Mononuclear cell (primary cell): ENCODE measurements at regions not wholly inside any gene's neighbourhood (a gene's known extent, or its start where the extent isn't known, plus 50 kb on each side); places are given as distances from the start of the nearest gene placed in this dataset.

ENCODE experiments used
- H3K27me3 ChIP-seq: 2 replicates; pipeline ENCODE4 v1.6.0; 2011; ENCODE audit warnings: low read length, control low read depth; ENCODE audit not compliant: insufficient read depth
- H3K4me1 ChIP-seq: 2 replicates; pipeline ENCODE4 v1.5.1; 2011; ENCODE audit warnings: mild to moderate bottlenecking, low read length, control low read depth; ENCODE audit not compliant: insufficient read depth
- H3K4me3 ChIP-seq: 2 replicates; pipeline ENCODE4 v1.5.1; 2011; ENCODE audit warnings: mild to moderate bottlenecking, low read length, moderate library complexity
- H3K9me3 ChIP-seq: 2 replicates; pipeline ENCODE4 v1.5.1; 2011; ENCODE audit warnings: low read depth, mild to moderate bottlenecking, control low read depth, low read length

GRCh38 chr14:66140963-66141362, 345.2 kb upstream of the CCDC196 start:
- H3K4me1 ChIP-seq, result peaks cover 10% of the 10 kb centered on the region
- no peaks in the 10 kb centered on the region for H3K9me3 ChIP-seq
- no peak overlapping the region for H3K4me3 ChIP-seq
- H3K27me3 ChIP-seq, result no peaks in the 10 kb centered on the region

DNA sequence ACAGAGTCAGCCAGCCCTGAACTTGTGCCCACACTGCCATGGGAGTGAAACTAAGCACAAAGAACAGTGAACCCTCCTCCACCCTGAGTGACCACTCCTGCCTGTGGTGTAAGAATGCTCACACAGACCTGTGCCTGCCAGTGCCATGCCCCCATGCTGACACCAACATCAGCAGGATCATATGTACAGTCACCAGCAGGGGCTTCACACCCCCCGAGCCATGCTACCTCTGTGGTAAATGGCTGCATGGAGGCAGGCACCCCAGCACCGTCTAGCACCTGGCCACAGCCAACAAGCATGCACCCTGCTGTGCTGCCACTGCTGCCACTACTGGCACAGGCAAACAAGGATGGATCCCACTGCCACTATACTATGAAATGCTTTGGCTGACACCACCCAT, 344.4 kb upstream of the CCDC196 start:
- H3K27me3 ChIP-seq, result no peaks in the 10 kb centered on the region
- H3K4me3 ChIP-seq, result no peak overlapping the region
- no peaks in the 10 kb centered on the region for H3K9me3 ChIP-seq
- peaks cover 10% of the 10 kb centered on the region for H3K4me1 ChIP-seq

DNA sequence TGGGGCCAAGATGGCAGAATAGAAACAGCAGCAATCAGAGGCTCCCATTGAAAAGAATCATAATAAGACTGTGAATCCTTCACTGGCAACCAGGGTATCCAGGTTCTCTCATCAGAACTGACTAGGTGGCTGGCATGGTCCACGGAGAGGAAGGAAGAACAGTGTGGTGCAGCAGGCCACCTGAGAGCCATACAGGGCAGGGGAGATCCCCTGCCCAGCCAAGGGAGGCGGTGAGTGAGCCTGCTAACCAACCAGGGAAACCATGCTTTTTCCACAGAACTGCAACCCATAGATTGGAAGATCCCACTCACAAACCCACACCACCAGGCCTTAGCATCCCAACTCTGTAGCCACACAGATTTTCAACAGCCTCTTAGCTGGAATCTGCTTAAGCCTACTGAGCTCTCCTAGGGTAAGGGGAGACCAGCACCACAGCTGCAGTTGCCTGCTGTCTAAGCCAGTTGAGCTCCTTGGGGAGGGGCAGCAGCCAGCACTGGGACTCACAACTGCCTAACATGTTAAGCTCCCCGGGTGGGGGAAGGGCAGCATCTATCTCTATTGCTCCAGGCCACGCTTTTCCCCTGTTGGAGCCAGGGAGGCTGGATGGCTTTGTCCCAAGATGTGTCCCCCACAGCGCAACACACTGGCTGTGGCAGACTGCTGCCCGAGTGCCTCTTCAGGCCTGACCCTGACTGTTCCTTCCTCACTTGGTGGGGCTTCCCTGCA, 342.6 kb upstream of the CCDC196 start:
- H3K4me1 ChIP-seq, result peaks cover 10% of the 10 kb centered on the region
- H3K27me3 ChIP-seq, result no peaks in the 10 kb centered on the region

GRCh38 chr14:66152302-66152701, 333.9 kb upstream of the CCDC196 start:
- no peaks in the 10 kb centered on the region for H3K4me1 ChIP-seq
- no peak overlapping the region for H3K4me3 ChIP-seq
- H3K9me3 ChIP-seq, result no peaks in the 10 kb centered on the region
- H3K27me3 ChIP-seq, result no peaks in the 10 kb centered on the region

More for the DNA sequence above, 342.6 kb upstream of the CCDC196 start:
- Histone ChIP-seq H3K9me3 (no peaks in the 10 kb centered on the region), H3K4me3 (no peak overlapping the region)

DNA sequence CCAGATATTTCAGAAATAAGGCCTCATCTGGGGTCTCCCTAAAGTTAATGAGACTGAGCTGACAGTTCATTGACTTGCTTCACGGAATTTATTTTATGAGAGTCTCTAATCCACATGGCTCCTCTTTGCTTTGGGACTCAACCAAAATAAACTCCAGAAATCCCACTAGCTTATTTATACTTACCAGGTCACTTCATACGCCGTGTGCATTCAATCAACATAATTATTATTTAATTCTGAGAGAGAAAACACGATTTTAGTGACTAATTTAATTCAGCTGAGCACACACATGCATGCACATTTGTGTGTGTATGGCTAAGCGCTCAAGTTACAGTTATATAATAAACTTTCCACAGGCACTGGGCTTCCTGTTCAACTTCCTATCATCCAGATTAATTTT, 333.4 kb upstream of the CCDC196 start:
- H3K4me1 ChIP-seq, result no peaks in the 10 kb centered on the region
- H3K4me3 ChIP-seq, result no peak overlapping the region
- H3K27me3 ChIP-seq, result no peaks in the 10 kb centered on the region
- H3K9me3 ChIP-seq, result no peaks in the 10 kb centered on the region

GRCh38 chr14:66163023-66163422, 323.1 kb upstream of the CCDC196 start:
- Histone ChIP-seq H3K27me3 (no peaks in the 10 kb centered on the region), H3K9me3 (no peaks in the 10 kb centered on the region), H3K4me3 (no peak overlapping the region)

GRCh38 chr14:66165337-66165736, 320.8 kb upstream of the CCDC196 start:
- H3K27me3 ChIP-seq, result no peaks in the 10 kb centered on the region
- H3K9me3 ChIP-seq, result no peaks in the 10 kb centered on the region
- H3K4me3 ChIP-seq, result no peak overlapping the region
- no peaks in the 10 kb centered on the region for H3K4me1 ChIP-seq

More at GRCh38 chr14:66163023-66163422, 323.1 kb upstream of the CCDC196 start:
- no peaks in the 10 kb centered on the region for H3K4me1 ChIP-seq

DNA sequence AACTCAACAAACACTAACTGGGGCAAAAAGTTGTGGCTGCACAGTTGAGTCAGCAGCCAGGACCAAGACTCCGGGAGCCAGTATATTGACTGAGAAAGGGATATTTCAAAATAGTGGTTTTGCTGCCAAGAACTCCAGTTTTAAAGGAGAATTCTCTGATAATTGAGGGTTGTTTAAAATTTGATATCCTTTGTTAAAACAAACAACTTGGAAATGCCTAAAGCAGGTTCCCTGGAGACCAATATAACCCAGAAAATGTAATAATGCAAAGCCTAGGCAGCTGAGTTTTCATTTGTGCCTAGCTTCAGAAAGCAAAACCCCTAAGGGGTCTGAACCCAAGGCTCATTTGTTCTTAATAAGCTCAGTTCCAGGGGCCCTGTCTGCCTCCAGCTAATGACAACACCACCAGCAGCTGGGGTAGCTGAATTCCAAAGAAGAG, 311.7 kb upstream of the CCDC196 start:
- H3K9me3 ChIP-seq, result no peaks in the 10 kb centered on the region
- H3K4me1 ChIP-seq, result no peaks in the 10 kb centered on the region
- no peak overlapping the region for H3K4me3 ChIP-seq
- no peaks in the 10 kb centered on the region for H3K27me3 ChIP-seq

- H3K4me3 ChIP-seq, result no peak overlapping the region
- no peaks in the 10 kb centered on the region for H3K4me1 ChIP-seq
- H3K27me3 ChIP-seq, result no peaks in the 10 kb centered on the region
- H3K9me3 ChIP-seq, result no peaks in the 10 kb centered on the region
These were observed 308.2 kb upstream of the CCDC196 start for GRCh38 chr14:66177935-66178334.

DNA sequence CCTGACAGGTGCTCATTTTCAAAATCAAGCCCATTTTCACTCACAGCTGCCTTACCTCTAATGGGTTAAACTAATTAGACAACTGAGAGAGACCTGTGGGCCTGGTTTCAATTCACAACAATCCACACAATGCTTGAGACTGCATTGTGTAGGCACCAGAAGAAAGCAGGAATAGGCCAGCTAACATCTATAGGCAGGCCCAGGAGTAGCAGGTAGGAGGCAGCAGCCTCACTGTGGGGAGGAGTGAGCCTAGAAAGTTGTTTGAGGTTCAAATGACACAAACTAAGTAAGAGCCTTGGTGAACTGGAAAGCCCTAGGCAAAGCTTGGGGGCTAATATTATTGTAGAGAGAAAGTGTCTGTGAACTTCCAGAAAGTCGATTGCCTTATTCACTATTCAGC, 289.5 kb upstream of the CCDC196 start:
- H3K4me3 ChIP-seq, result no peak overlapping the region
- H3K4me1 ChIP-seq, result no peaks in the 10 kb centered on the region
- no peaks in the 10 kb centered on the region for H3K27me3 ChIP-seq
- no peaks in the 10 kb centered on the region for H3K9me3 ChIP-seq

DNA sequence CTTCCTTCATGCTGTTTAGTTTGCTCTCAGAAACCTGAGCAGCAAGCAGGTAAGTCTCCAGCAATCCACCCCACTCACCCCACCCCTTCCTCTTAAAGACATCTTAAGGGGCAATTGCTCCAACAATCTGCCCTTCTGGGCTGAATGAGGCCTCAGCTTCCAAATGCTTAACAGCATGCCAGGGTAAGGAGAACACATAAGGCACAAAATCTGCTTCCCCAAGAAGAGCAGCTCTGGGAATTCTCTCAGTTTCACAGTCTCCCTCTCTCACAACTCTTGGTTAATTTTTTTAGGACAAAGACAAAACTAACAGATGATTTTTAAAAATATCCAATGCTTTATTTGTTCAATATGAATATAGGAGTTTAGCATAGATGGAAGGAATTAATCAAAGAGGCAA, 288.9 kb upstream of the CCDC196 start:
- no peaks in the 10 kb centered on the region for H3K9me3 ChIP-seq
- no peak overlapping the region for H3K4me3 ChIP-seq
- H3K27me3 ChIP-seq, result no peaks in the 10 kb centered on the region
- no peaks in the 10 kb centered on the region for H3K4me1 ChIP-seq

GRCh38 chr14:66206554-66206953, 279.6 kb upstream of the CCDC196 start:
- H3K4me1 ChIP-seq, result no peaks in the 10 kb centered on the region
- peaks cover 12% of the 10 kb centered on the region for H3K9me3 ChIP-seq
- H3K4me3 ChIP-seq, result no peak overlapping the region
- H3K27me3 ChIP-seq, result no peaks in the 10 kb centered on the region

- Histone ChIP-seq H3K27me3 (no peaks in the 10 kb centered on the region), H3K9me3 (no peaks in the 10 kb centered on the region), H3K4me1 (no peaks in the 10 kb centered on the region), H3K4me3 (no peak overlapping the region)
These were observed 269.4 kb upstream of the CCDC196 start for GRCh38 chr14:66216763-66217162.

DNA sequence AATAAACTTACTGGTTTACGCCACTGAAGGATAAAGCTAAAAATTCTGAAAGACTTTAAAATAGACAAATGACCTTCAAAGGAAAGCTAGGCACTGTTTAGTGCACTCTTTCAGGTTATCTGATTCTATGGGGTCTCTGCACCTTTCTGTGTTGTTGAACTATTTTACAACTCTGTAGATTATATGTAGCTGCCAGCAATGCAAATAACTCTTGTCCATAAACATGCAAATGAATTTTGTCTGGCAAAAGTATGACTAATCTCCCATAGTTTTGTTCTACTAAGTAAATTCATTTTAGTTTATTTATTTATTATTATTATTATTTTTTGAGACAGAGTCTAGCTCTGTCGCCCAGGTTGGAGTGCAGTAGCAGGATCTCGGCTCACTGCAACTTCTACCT, 266.3 kb upstream of the CCDC196 start:
- Histone ChIP-seq H3K9me3 (no peaks in the 10 kb centered on the region), H3K4me1 (no peaks in the 10 kb centered on the region), H3K27me3 (no peaks in the 10 kb centered on the region), H3K4me3 (no peak overlapping the region)

GRCh38 chr14:66224492-66225178, 261.5 kb upstream of the CCDC196 start:
- no peaks in the 10 kb centered on the region for H3K9me3 ChIP-seq
- no peaks in the 10 kb centered on the region for H3K27me3 ChIP-seq
- no peaks in the 10 kb centered on the region for H3K4me1 ChIP-seq
- H3K4me3 ChIP-seq, result no peak overlapping the region

GRCh38 chr14:66225337-66225736, 260.8 kb upstream of the CCDC196 start:
- no peaks in the 10 kb centered on the region for H3K9me3 ChIP-seq

More at GRCh38 chr14:66225337-66225736, 260.8 kb upstream of the CCDC196 start:
- Histone ChIP-seq H3K27me3 (no peaks in the 10 kb centered on the region), H3K4me3 (no peak overlapping the region), H3K4me1 (no peaks in the 10 kb centered on the region)
